Lung (tissue), 11 donors: ENCODE measurements at regions not wholly inside any gene's neighbourhood (a gene's known extent, or its start where the extent isn't known, plus 50 kb on each side); places are given as distances from the start of the nearest gene placed in this dataset.

Experiments used
- ATAC-seq: fragments of 200-7000 bp; cut with Tn5 transposase; one replicate; pipeline ENCODE4 v1.9.1; 2020; ENCODE audit warnings: moderate number of reproducible peaks; ENCODE audit not compliant: insufficient read depth, low FRiP score
- DNase-seq, 3 donors: peaks; one replicate each; pipeline ENCODE4 v3.0.0-alpha.2; 2013 to 2017
- H3K27ac ChIP-seq, 2 donors: one replicate each; pipeline ENCODE4 v1.5.1; 2013; ENCODE audit warnings: mild to moderate bottlenecking in 2 of 2, moderate library complexity in 2 of 2, control low read depth in 1 of 2, inconsistent platforms in 1 of 2, low read depth in 1 of 2, low read length in 1 of 2
- H3K27me3 ChIP-seq, 3 donors: one replicate each; pipeline ENCODE4 v1.5.1; 2013; ENCODE audit warnings: low read length in 2 of 3; ENCODE audit not compliant: control insufficient read depth in 3 of 3, insufficient read depth in 3 of 3
- H3K36me3 ChIP-seq, 4 donors: one replicate each; pipeline ENCODE4 v1.5.1; 2013; ENCODE audit warnings: low read length in 4 of 4, mild to moderate bottlenecking in 1 of 4, moderate library complexity in 1 of 4; ENCODE audit not compliant: control insufficient read depth in 4 of 4, insufficient read depth in 4 of 4
- H3K4me1 ChIP-seq, 5 donors: one replicate each; pipeline ENCODE4 v1.5.1; 2013; ENCODE audit warnings: low read length in 5 of 5, mild to moderate bottlenecking in 2 of 5, moderate library complexity in 1 of 5; ENCODE audit not compliant: control insufficient read depth in 5 of 5, insufficient read depth in 5 of 5
- H3K4me3 ChIP-seq: one replicate; pipeline ENCODE4 v1.5.1; 2013; ENCODE audit warnings: mild to moderate bottlenecking, control low read depth, moderate library complexity
- H3K9ac ChIP-seq, 2 donors: one replicate each; pipeline ENCODE4 v1.5.1; 2013; ENCODE audit warnings: low read length in 2 of 2, control low read depth in 1 of 2; ENCODE audit not compliant: insufficient read depth in 1 of 2
- H3K9me3 ChIP-seq, 4 donors: one replicate each; pipeline ENCODE4 v1.5.1; 2013; ENCODE audit warnings: low read length in 3 of 4, mild to moderate bottlenecking in 1 of 4, moderate library complexity in 1 of 4; ENCODE audit not compliant: control insufficient read depth in 4 of 4, insufficient read depth in 3 of 4
- CTCF ChIP-seq: IDR thresholded peaks from 2 replicates; pipeline ENCODE4 v1.5.1; 2012; ENCODE audit warnings: mild to moderate bottlenecking; ENCODE audit errors: control extremely low read depth, extremely low read depth
- WGBS, 2 donors: extraction: QIAGEN DNeasy Blood & Tissue Kit; methylation state at CpG; one replicate each; pipeline ENCODE4 v1.1.7; 2013; 5-methylcytosine and 5-hydroxymethylcytosine counted together
- donor health status: control.
- donor health status: control.
- donor health status: Bipolar disorder and iron deficiency.
- donor health status: healthy.
- donor health status: DM: yes; HTN: yes; CAD: no.

GRCh38 chr2:5440174-5440573, 252.0 kb upstream of the SOX11 start:
- no peaks in the 10 kb centered on the region for H3K36me3 ChIP-seq
- ATAC-seq (no peak), DNase-seq (no peak)
- H3K4me3 ChIP-seq: no peak overlapping the region
- H3K27me3 ChIP-seq: no peaks in the 10 kb centered on the region
- 92 to 96% methylated on average over 1 of the region's 1 CpG for WGBS, 2 donors
- TF ChIP-seq CTCF: no peak
- H3K4me1 ChIP-seq: no peaks in the 10 kb centered on the region
- H3K27ac ChIP-seq: no peak overlapping the region
- H3K9ac ChIP-seq: no peak overlapping the region
- peaks cover 0 to 3% (median 0%) of the 10 kb centered on the region in 4 donors for H3K9me3 ChIP-seq

GRCh38 chr2:5442736-5443135, 249.4 kb upstream of the SOX11 start:
- H3K36me3 ChIP-seq: no peaks in the 10 kb centered on the region
- ATAC-seq: no peak
- no peak overlapping the region for H3K4me3 ChIP-seq
- no peak overlapping the region for H3K9ac ChIP-seq
- no peaks in the 10 kb centered on the region for H3K27me3 ChIP-seq
- TF ChIP-seq CTCF: no peak
- 88 to 91% methylated on average over 9 of the region's 9 CpGs for WGBS, 2 donors
- no peak overlapping the region for H3K27ac ChIP-seq
- H3K9me3 ChIP-seq: peaks cover 0 to 3% (median 0%) of the 10 kb centered on the region in 4 donors
- no peaks in the 10 kb centered on the region for H3K4me1 ChIP-seq
- DNase-seq: no peak

- Histone ChIP-seq H3K27me3 (no peaks in the 10 kb centered on the region), H3K9ac (no peak overlapping the region), H3K9me3 (peaks cover 0 to 3% (median 0%) of the 10 kb centered on the region in 4 donors), H3K27ac (no peak overlapping the region), H3K36me3 (no peaks in the 10 kb centered on the region), H3K4me1 (no peaks in the 10 kb centered on the region), H3K4me3 (no peak overlapping the region)
- no peak for TF ChIP-seq CTCF
- WGBS, 2 donors: 96% methylated on average over 16 of the region's 16 CpGs
- ATAC-seq (no peak), DNase-seq (no peak)
Observed at GRCh38 chr2:5444168-5444567, 248.0 kb upstream of the SOX11 start.

- Histone ChIP-seq H3K36me3 (no peaks in the 10 kb centered on the region), H3K27ac (no peak overlapping the region), H3K9me3 (peaks cover 0 to 3% (median 0%) of the 10 kb centered on the region in 4 donors), H3K4me1 (no peaks in the 10 kb centered on the region), H3K4me3 (no peak overlapping the region), H3K27me3 (no peaks in the 10 kb centered on the region), H3K9ac (no peak overlapping the region)
- no peak for TF ChIP-seq CTCF
- ATAC-seq (no peak), DNase-seq (no peak)
- WGBS, 2 donors: 83 to 97% methylated on average over 4 of the region's 4 CpGs
Observed at GRCh38 chr2:5444854-5445253, 247.3 kb upstream of the SOX11 start.
